Sigmoid colon (tissue), 6 donors: ENCODE measurements at regions not wholly inside any gene's neighbourhood (a gene's known extent, or its start where the extent isn't known, plus 50 kb on each side); places are given as distances from the start of the nearest gene placed in this dataset.
"Not testable (repeated sequence)": the region's sequence is repeated elsewhere in the genome, so short reads cannot be mapped to it uniquely, and the experiment has no call there.

Source experiments
- DNase-seq: peaks from one replicate; pipeline ENCODE4 v3.0.0-alpha.2; 2019
- H3K27ac ChIP-seq, 4 donors: fragments of 200-600 bp; sonication (generic); one replicate each; pipeline ENCODE4 v1.5.1; 2016 to 2019; ENCODE audit warnings: mild to moderate bottlenecking in 1 of 4
- H3K27me3 ChIP-seq, 3 donors: fragments of 200-600 bp; sonication (generic); one replicate each; pipeline ENCODE4 v1.5.1; 2019; ENCODE audit warnings: mild to moderate bottlenecking in 1 of 3
- H3K36me3 ChIP-seq, 4 donors: fragments of 200-600 bp; sonication (generic); one replicate each; pipeline ENCODE4 v1.5.1; 2016 to 2019
- H3K4me1 ChIP-seq, 4 donors: fragments of 200-600 bp; sonication (generic); one replicate each; pipeline ENCODE4 v1.5.1; 2017 to 2019
- H3K4me3 ChIP-seq, 4 donors: fragments of 200-600 bp; sonication (generic); one replicate each; pipeline ENCODE4 v1.5.1; 2017 to 2019; ENCODE audit warnings: mild to moderate bottlenecking in 2 of 4, moderate library complexity in 1 of 4
- H3K9me3 ChIP-seq, 4 donors: fragments of 200-600 bp in 3 of 4; sonication (generic) in 3 of 4; one replicate each; pipeline versions ENCODE4 v1.5.1 to v1.6.1; 2013 to 2019
- CTCF ChIP-seq, 4 experiments: fragments of 450-650 bp in 3 of 4; fragments of 200-600 bp in 1 of 4; IDR thresholded peaks; one replicate each; pipeline ENCODE4 v1.5.1; 2016 to 2019; ENCODE audit warnings: antibody characterized with exemption in 4 of 4, mild to moderate bottlenecking in 3 of 4, moderate library complexity in 2 of 4
- EP300 ChIP-seq, 4 donors: sonication (generic); formaldehyde crosslinking; IDR thresholded peaks; one replicate each; pipeline ENCODE4 v1.6.1; 2017; ENCODE audit warnings: antibody characterized with exemption in 4 of 4
- POLR2A ChIP-seq, 2 donors: fragments of 450-650 bp; IDR thresholded peaks; one replicate each; pipeline ENCODE4 v1.6.1; 2016; ENCODE audit warnings: antibody characterized with exemption in 2 of 2, mild to moderate bottlenecking in 2 of 2, moderate library complexity in 2 of 2
- POLR2AphosphoS5 ChIP-seq, 4 donors: sonication (generic); formaldehyde crosslinking; IDR thresholded peaks; one replicate each; pipeline ENCODE4 v1.6.1; 2017; ENCODE audit warnings: antibody characterized with exemption in 4 of 4
- WGBS, 2 donors: extraction: QIAGEN DNeasy Blood & Tissue Kit; methylation state at CpG; one replicate each; pipeline ENCODE4 v1.1.7; 2013; 5-methylcytosine and 5-hydroxymethylcytosine counted together
- intact Hi-C: fragments of 100-400 bp; cut with DNase I; formaldehyde crosslinking; loops from one replicate; pipeline ENCODE4 v1.15.1; 2023
- donor health status: healthy with polysubstance abuse.
- donor health status: healthy.

- WGBS, 2 donors, result 85 to 94% methylated on average over 2 of the region's 2 CpGs
These were observed 324.1 kb downstream of the FLRT2 start for GRCh38 chr14:85853996-85854526.

GRCh38 chr14:85852906-85853305 lies 323.0 kb downstream of the FLRT2 start:
- WGBS, 2 donors, result 83 to 90% methylated on average over 5 of the region's 5 CpGs

More at GRCh38 chr14:85853996-85854526, 324.1 kb downstream of the FLRT2 start:
- no peaks in the 10 kb centered on the region for H3K4me1 ChIP-seq
- H3K27me3 ChIP-seq, result no peaks in the 10 kb centered on the region
- no peak for DNase-seq
- intact Hi-C loops, result no loop called here
- no peaks in the 10 kb centered on the region for H3K36me3 ChIP-seq
- H3K9me3 ChIP-seq, result no peaks in the 10 kb centered on the region
- TF ChIP-seq EP300 (IDR thresholded peaks at IDR 0.05) (no peak), POLR2AphosphoS5 (IDR thresholded peaks at IDR 0.05) (no peak), CTCF (IDR thresholded peaks at IDR 0.05) (no peak), POLR2A (IDR thresholded peaks at IDR 0.05) (no peak)
- H3K4me3 ChIP-seq, result no peak overlapping the region
- H3K27ac ChIP-seq, result no peak overlapping the region

GRCh38 chr14:85852123-85852522 lies 322.2 kb downstream of the FLRT2 start:
- H3K4me1 ChIP-seq, DNase-seq, H3K27me3 ChIP-seq, H3K4me3 ChIP-seq, H3K36me3 ChIP-seq, H3K27ac ChIP-seq, intact Hi-C loops, H3K9me3 ChIP-seq: not testable (repeated sequence)
- 88 to 96% methylated on average over 4 of the region's 4 CpGs for WGBS, 2 donors

More at GRCh38 chr14:85852906-85853305, 323.0 kb downstream of the FLRT2 start:
- Histone ChIP-seq H3K9me3 (no peaks in the 10 kb centered on the region), H3K4me1 (no peaks in the 10 kb centered on the region), H3K27me3 (no peaks in the 10 kb centered on the region), H3K4me3 (no peak overlapping the region), H3K36me3 (no peaks in the 10 kb centered on the region), H3K27ac (no peak overlapping the region)
- no peak for DNase-seq
- intact Hi-C loops, result no loop called here
- TF ChIP-seq POLR2A (IDR thresholded peaks at IDR 0.05), result no peak
- TF ChIP-seq CTCF (IDR thresholded peaks at IDR 0.05), result no peak
- TF ChIP-seq EP300 (IDR thresholded peaks at IDR 0.05), result no peak
- no peak for TF ChIP-seq POLR2AphosphoS5 (IDR thresholded peaks at IDR 0.05)

GRCh38 chr14:85830549-85830948 lies 300.6 kb downstream of the FLRT2 start:
- H3K9me3 ChIP-seq, H3K27me3 ChIP-seq, H3K4me3 ChIP-seq, H3K27ac ChIP-seq, H3K36me3 ChIP-seq, DNase-seq, intact Hi-C loops, H3K4me1 ChIP-seq: not testable (repeated sequence)
- 84 to 89% methylated on average over 8 of the region's 8 CpGs for WGBS, 2 donors

- WGBS, 2 donors, result 95 to 98% methylated on average over 24 to 25 of the region's 25 CpGs
- intact Hi-C loops, H3K4me3 ChIP-seq, H3K9me3 ChIP-seq, H3K27me3 ChIP-seq, H3K4me1 ChIP-seq, DNase-seq, H3K27ac ChIP-seq, H3K36me3 ChIP-seq: not testable (repeated sequence)
These were observed 299.7 kb downstream of the FLRT2 start for GRCh38 chr14:85829601-85830000.

GRCh38 chr14:85824526-85824925 lies 294.6 kb downstream of the FLRT2 start:
- no peaks in the 10 kb centered on the region for H3K36me3 ChIP-seq
- 66 to 73% methylated on average over 1 of the region's 1 CpG for WGBS, 2 donors
- H3K27me3 ChIP-seq, result no peaks in the 10 kb centered on the region
- no peak for DNase-seq
- intact Hi-C loops, result no loop called here
- no peaks in the 10 kb centered on the region for H3K4me1 ChIP-seq
- no peaks in the 10 kb centered on the region for H3K9me3 ChIP-seq
- no peak for TF ChIP-seq EP300 (IDR thresholded peaks at IDR 0.05)
- TF ChIP-seq POLR2A (IDR thresholded peaks at IDR 0.05), result no peak
- no peak for TF ChIP-seq POLR2AphosphoS5 (IDR thresholded peaks at IDR 0.05)
- no peak for TF ChIP-seq CTCF (IDR thresholded peaks at IDR 0.05)
- H3K27ac ChIP-seq, result no peak overlapping the region
- H3K4me3 ChIP-seq, result no peak overlapping the region
